ENCODE measurements at regions not wholly inside any gene's neighbourhood (a gene's known extent, or its start where the extent isn't known, plus 50 kb on each side); places are given as distances from the start of the nearest gene placed in this dataset.

- no peak for TF ChIP-seq GATA3 (IDR thresholded peaks at IDR 0.05; ENCODE audit: low read depth, low read length)
- TF ChIP-seq GATA2 (IDR thresholded peaks at IDR 0.05; ENCODE audit: low read depth, low read length) = no peak
Observed at GRCh38 chr10:25696013-25696708, 237.9 kb upstream of the MYO3A start.

- no peak for TF ChIP-seq GATA2 (IDR thresholded peaks at IDR 0.05; ENCODE audit: low read depth, low read length)
Observed at GRCh38 chr10:25697412-25697811, 236.6 kb upstream of the MYO3A start.

GRCh38 chr10:25698638-25699037 is 235.4 kb upstream of the MYO3A start:
- TF ChIP-seq GATA3 (IDR thresholded peaks at IDR 0.05; ENCODE audit: low read depth, low read length) = no peak
- TF ChIP-seq GATA2 (IDR thresholded peaks at IDR 0.05; ENCODE audit: low read depth, low read length) = no peak

- TF ChIP-seq GATA3 (IDR thresholded peaks at IDR 0.05; ENCODE audit: low read depth, low read length) = no peak
- TF ChIP-seq GATA2 (IDR thresholded peaks at IDR 0.05; ENCODE audit: low read depth, low read length) = no peak
Observed at GRCh38 chr10:25699631-25700030, 234.4 kb upstream of the MYO3A start.

GRCh38 chr10:25701652-25702051 is 232.4 kb upstream of the MYO3A start:
- TF ChIP-seq GATA2 (IDR thresholded peaks at IDR 0.05; ENCODE audit: low read depth, low read length) (peak; percentile 41; the same call in 1 of the 2 replicates), GATA3 (IDR thresholded peaks at IDR 0.05; ENCODE audit: low read depth, low read length) (no peak)

- TF ChIP-seq GATA3 (IDR thresholded peaks at IDR 0.05; ENCODE audit: low read depth, low read length) (no peak), GATA2 (IDR thresholded peaks at IDR 0.05; ENCODE audit: low read depth, low read length) (no peak)
Observed at GRCh38 chr10:25704622-25705021, 229.4 kb upstream of the MYO3A start.

- TF ChIP-seq GATA3 (IDR thresholded peaks at IDR 0.05; ENCODE audit: low read depth, low read length) (no peak), GATA2 (IDR thresholded peaks at IDR 0.05; ENCODE audit: low read depth, low read length) (no peak)
Observed at GRCh38 chr10:25707572-25707971, 226.5 kb upstream of the MYO3A start.

GRCh38 chr10:25707976-25708671 is 225.9 kb upstream of the MYO3A start:
- TF ChIP-seq GATA2 (IDR thresholded peaks at IDR 0.05; ENCODE audit: low read depth, low read length) (no peak), GATA3 (IDR thresholded peaks at IDR 0.05; ENCODE audit: low read depth, low read length) (no peak)

GRCh38 chr10:25713894-25714240 is 220.2 kb upstream of the MYO3A start:
- TF ChIP-seq GATA2 (IDR thresholded peaks at IDR 0.05; ENCODE audit: low read depth, low read length) (no peak), GATA3 (IDR thresholded peaks at IDR 0.05; ENCODE audit: low read depth, low read length) (no peak)

GRCh38 chr10:25724241-25724640 is 209.8 kb upstream of the MYO3A start:
- TF ChIP-seq GATA2 (IDR thresholded peaks at IDR 0.05; ENCODE audit: low read depth, low read length) (no peak), GATA3 (IDR thresholded peaks at IDR 0.05; ENCODE audit: low read depth, low read length) (no peak)

- TF ChIP-seq GATA3 (IDR thresholded peaks at IDR 0.05; ENCODE audit: low read depth, low read length) (no peak), GATA2 (IDR thresholded peaks at IDR 0.05; ENCODE audit: low read depth, low read length) (no peak)
Observed at GRCh38 chr10:25725917-25726716, 207.9 kb upstream of the MYO3A start.

GRCh38 chr10:25738776-25739175 is 195.3 kb upstream of the MYO3A start:
- TF ChIP-seq GATA3 (IDR thresholded peaks at IDR 0.05; ENCODE audit: low read depth, low read length) (no peak), GATA2 (IDR thresholded peaks at IDR 0.05; ENCODE audit: low read depth, low read length) (no peak)

- TF ChIP-seq GATA2 (IDR thresholded peaks at IDR 0.05; ENCODE audit: low read depth, low read length) = no peak
- no peak for TF ChIP-seq GATA3 (IDR thresholded peaks at IDR 0.05; ENCODE audit: low read depth, low read length)
Observed at GRCh38 chr10:25743832-25744231, 190.2 kb upstream of the MYO3A start.

- TF ChIP-seq GATA2 (IDR thresholded peaks at IDR 0.05; ENCODE audit: low read depth, low read length) = no peak
- no peak for TF ChIP-seq GATA3 (IDR thresholded peaks at IDR 0.05; ENCODE audit: low read depth, low read length)
Observed at GRCh38 chr10:25744574-25744973, 189.5 kb upstream of the MYO3A start.

GRCh38 chr10:25745976-25746375 is 188.1 kb upstream of the MYO3A start:
- no peak for TF ChIP-seq GATA3 (IDR thresholded peaks at IDR 0.05; ENCODE audit: low read depth, low read length)
- no peak for TF ChIP-seq GATA2 (IDR thresholded peaks at IDR 0.05; ENCODE audit: low read depth, low read length)

Data from SH-SY5Y (cell line).